ENCODE measurements at regions not wholly inside any gene's neighbourhood (a gene's known extent, or its start where the extent isn't known, plus 50 kb on each side); places are given as distances from the start of the nearest gene placed in this dataset.
"Not testable (repeated sequence)": the region's sequence is repeated elsewhere in the genome, so short reads cannot be mapped to it uniquely, and the experiment has no call there.

- H3K27ac ChIP-seq, result no peak overlapping the region
- TF ChIP-seq CTCF (IDR thresholded peaks at IDR 0.05; ENCODE audit: low read depth, low read length, missing control alignments), result no peak
- H3K4me3 ChIP-seq (ENCODE audit: low read depth, low read length), result no peak overlapping the region
- no peak for DNase-seq
- no peaks in the 10 kb centered on the region for H3K27me3 ChIP-seq (replicated peaks)
- H3K36me3 ChIP-seq (replicated peaks), result no peaks in the 10 kb centered on the region
- in situ Hi-C loops (cut with HindIII; ENCODE audit: low pct_ligation_motif_present, low sequenced_read_pairs), result no loop called here
Measured at GRCh38 chr2:5617796-5618195, 74.4 kb upstream of the SOX11 start.

- H3K36me3 ChIP-seq (replicated peaks), result no peaks in the 10 kb centered on the region
- DNase-seq, result peak; percentile 7
- TF ChIP-seq CTCF (IDR thresholded peaks at IDR 0.05; ENCODE audit: low read depth, low read length, missing control alignments), result no peak
- no peak overlapping the region for H3K27ac ChIP-seq
- H3K27me3 ChIP-seq (replicated peaks), result no peaks in the 10 kb centered on the region
- H3K4me3 ChIP-seq (ENCODE audit: low read depth, low read length), result no peak overlapping the region
- in situ Hi-C loops (cut with HindIII; ENCODE audit: low pct_ligation_motif_present, low sequenced_read_pairs), result no loop called here
Measured at GRCh38 chr2:5618271-5618670, 73.9 kb upstream of the SOX11 start.

- in situ Hi-C loops (cut with HindIII; ENCODE audit: low pct_ligation_motif_present, low sequenced_read_pairs); DNase-seq; H3K36me3 ChIP-seq (replicated peaks); H3K27me3 ChIP-seq (replicated peaks); H3K4me3 ChIP-seq (ENCODE audit: low read depth, low read length); H3K27ac ChIP-seq: not testable (repeated sequence)
- peak; percentile 21 for TF ChIP-seq CTCF (IDR thresholded peaks at IDR 0.05; ENCODE audit: low read depth, low read length, missing control alignments)
Measured at GRCh38 chr2:5625556-5626065, 66.6 kb upstream of the SOX11 start.

- H3K4me3 ChIP-seq (ENCODE audit: low read depth, low read length); DNase-seq; H3K27ac ChIP-seq; in situ Hi-C loops (cut with HindIII; ENCODE audit: low pct_ligation_motif_present, low sequenced_read_pairs); H3K27me3 ChIP-seq (replicated peaks); H3K36me3 ChIP-seq (replicated peaks): not testable (repeated sequence)
Measured at GRCh38 chr2:5628484-5628883, 63.7 kb upstream of the SOX11 start.

- H3K27ac ChIP-seq; H3K36me3 ChIP-seq (replicated peaks); in situ Hi-C loops (cut with HindIII; ENCODE audit: low pct_ligation_motif_present, low sequenced_read_pairs); H3K4me3 ChIP-seq (ENCODE audit: low read depth, low read length); DNase-seq; H3K27me3 ChIP-seq (replicated peaks): not testable (repeated sequence)
Measured at GRCh38 chr2:5629510-5629909, 62.7 kb upstream of the SOX11 start.

GRCh38 chr2:5637051-5637450 is 55.1 kb upstream of the SOX11 start:
- H3K27me3 ChIP-seq (replicated peaks); H3K4me3 ChIP-seq (ENCODE audit: low read depth, low read length); H3K36me3 ChIP-seq (replicated peaks); in situ Hi-C loops (cut with HindIII; ENCODE audit: low pct_ligation_motif_present, low sequenced_read_pairs): not testable (repeated sequence)
- H3K27ac ChIP-seq, result peak overlapping the region; percentile 66
- DNase-seq, result peak; percentile 77
